ENCODE measurements at regions not wholly inside any gene's neighbourhood (a gene's known extent, or its start where the extent isn't known, plus 50 kb on each side); places are given as distances from the start of the nearest gene placed in this dataset.

DNA sequence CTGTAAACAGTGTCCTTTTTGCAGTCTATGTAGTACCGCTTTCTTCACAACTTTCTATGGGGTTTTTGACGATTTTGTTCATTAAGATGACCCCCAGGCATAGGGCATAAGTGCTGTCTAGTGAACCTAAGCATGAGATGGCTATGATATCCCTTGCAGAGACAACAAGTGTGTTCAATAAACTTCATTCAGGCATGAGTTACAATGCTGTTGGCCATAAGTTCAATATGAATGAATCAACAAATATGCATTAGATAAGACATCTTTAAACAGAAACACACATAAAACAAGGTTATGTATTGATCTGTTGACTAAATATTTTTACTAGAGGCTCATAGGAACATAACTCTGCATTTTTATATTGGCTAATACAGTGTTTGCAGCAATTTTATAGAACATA lies 1322.0 kb downstream of the ARAP2 start:
- DNase-seq, result no peak

DNA sequence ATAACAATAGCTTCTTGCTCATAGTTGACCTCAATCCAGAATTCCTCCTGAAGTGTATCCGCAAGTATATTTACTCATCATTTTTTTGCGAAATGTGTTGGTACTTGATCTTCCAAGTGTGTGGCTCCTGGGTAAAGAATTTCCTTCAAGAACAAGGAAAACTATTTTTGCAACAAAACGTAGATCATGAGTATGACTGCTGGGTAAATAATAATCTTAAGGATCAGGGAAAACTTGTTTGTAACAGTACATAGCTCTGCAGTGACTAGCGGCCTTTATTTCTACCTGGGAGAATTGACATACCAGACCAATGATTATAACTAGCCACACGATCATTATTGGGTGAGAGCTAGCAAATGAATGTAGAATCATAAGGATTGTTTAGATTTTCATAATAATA lies 1311.7 kb downstream of the ARAP2 start:
- no peak for DNase-seq

DNA sequence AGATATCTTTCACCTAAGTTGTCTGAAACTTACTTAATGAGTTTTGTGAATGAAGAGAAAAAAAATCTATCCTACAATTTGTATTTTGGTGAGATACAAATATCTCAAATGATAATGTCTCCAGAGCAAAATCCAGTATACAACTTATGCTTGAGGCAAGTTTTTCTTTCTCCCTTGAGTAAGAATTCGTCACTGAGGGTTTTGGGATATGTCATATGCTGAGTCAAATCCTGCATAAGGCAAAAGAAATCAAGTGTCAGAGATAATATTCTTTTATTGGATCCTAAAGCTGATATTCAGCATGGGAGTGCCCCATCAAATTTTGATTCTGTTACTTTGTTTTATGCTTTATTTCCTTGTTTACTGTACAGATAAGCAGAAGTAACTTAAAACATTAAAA lies 1308.6 kb downstream of the ARAP2 start:
- DNase-seq, result no peak

DNA sequence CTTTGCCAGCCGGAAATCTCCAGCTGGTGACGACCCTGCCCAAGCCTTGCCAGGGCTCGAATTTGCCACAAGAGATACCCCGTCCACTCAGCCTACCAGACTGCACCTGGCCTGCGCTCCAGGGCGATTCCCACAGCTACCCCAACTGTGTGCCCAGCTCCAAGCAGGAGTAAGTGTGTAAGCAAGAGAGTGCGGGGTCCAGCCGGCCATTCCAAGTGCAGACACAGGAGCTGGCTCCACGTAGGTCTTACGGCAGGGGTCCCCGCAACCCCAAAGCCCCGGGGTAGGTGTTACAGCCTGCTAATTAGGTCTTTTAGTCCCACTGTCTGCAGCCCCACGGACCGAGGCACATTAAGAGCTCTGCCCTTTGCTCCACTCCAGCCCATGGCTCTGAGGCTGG lies 1305.2 kb downstream of the ARAP2 start:
- DNase-seq, result no peak

DNA sequence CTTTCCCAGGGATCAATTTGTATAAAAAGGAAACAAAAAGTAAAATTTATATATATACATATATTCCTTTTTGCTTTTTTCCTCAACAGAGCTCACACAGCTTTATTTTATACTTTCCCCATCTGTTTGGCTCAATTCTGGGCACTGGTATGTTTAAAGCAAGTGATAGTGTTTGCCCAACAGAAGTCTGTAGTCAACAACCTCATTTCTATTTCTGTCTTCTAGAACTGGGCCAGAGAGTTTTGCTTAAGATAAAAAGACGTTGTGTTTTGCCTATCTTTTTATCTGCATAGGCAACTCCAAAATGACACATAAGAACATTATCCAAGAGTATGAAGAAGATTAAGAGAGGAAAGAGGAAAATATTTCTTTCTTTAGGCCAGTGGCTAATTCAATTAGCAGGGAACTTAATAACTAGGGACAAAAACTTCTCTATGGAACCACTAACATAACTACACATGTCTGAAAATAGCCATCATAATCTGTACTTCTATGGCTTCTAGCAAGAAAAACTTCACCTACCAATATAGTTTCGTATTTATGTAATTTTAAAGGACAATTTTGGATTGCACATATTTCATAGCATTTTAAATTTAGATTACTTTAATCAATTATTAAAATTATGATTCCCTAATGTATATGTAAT lies 1300.5 kb downstream of the ARAP2 start:
- DNase-seq, result no peak

DNA sequence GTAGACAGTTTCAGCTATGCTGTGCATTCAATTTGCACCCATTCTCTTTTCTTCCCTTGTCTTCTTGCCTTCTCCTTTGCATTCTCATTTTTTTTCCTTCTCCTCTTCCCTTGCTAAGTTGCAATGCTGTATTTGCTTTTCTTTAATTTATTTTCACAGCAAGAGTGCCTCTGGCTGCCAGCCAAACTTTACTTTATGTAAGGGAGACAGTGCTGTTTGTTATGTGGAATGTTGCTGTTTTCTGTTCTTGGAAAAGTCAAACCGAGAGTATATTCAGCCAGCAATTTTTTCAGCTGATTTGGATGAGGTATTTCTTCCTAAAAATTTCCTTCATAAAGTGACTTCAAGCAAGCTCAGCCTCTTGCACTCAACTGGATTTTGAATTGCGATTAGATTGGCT lies 1293.4 kb downstream of the ARAP2 start:
- DNase-seq, result no peak

DNA sequence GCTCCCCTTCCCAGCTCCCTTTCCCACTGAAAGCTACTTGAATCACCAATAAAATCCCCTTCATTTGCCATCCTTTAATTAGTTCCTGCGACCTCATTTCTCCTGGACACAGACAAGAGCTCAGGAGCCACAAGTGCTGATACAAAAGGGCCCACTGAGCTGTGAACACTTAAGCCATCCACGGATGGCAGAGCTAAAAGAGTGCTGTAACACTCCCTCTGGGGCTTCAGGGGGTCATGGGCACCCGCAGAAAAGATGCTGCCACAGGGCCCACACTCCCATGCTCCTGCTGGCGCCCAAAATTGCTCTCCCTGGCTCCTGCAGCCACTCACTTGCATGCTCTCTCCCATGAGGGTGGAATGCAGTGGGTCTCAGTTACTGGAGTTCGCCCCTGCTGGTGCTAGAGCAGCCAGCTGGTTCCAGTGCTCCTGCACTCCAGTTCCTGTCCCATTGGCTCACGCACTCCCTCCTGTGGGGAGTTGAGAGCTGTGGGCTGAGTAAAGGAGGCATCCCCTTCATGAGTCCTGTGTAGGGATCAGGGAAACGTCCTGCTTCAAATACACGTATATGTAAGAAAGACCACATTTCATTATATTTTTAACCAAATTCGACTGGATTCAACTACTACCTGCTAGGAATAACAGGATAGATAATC lies 1291.0 kb downstream of the ARAP2 start:
- DNase-seq, result no peak

DNA sequence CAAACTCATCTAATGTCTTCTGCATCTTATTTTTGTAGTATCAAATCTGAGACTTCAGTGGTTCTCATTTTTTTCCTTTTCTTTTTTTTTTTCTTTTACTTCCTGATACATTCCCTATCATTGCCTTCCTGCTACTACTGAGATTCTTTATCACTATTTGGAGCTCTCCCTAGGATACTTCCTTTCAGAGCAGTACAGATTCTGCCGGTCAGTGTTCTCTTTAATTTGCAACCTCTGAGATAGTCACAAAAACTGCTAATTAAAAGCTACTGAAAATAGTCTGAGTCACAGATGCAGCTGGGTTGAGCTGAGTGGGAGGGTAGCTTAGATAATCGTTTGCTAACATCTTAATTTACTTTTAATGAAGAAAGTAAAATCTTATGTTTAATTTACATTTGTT lies 1279.7 kb downstream of the ARAP2 start:
- no peak for DNase-seq

DNA sequence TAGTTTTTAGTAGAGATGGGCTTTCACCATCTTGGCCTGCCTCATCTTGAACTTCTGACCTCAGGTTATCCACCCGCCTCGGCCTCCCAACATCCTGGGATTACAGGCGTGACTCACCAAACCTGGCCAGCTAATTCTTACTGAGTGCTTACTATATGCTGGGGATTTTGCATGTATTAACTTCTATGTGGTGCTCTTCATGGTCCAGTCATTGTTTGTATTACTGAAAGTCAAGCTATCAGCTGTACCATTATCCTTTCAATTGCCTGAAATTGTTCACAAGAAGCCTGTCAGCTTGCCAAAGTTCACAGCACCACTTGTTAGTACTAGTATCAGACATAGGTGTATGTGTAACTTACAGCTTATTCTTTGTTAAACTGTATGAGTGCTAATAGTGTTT lies 1272.1 kb downstream of the ARAP2 start:
- no peak for DNase-seq

DNA sequence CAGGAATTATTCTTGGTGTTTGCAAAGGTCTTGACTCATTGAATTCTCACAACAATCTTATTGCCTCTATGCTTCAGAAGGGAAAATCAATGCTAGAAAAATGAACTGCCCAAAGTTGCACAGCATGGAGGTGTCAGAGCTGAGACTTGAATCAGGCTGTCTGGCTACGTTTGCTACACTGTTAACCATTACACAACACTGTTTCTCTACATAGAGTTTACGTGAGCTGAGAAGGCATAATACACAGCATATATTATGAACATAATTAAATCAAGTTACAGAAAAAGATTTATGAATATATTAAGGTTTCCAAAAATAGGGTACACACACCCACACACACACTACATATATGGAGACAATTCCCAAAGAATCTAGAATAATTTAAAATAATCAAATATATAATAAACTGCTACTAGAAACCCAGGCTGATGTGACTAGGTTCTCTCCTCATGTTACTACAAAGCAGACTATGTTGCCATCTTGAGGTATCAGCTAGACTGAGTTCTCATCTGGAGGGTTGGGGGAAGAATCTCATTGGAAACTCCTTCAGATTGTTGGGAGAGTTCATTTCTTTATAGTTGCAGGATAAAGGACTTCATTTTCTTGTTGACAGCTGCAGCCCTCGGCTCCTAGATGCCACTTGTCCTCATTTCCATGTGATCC lies 1270.5 kb downstream of the ARAP2 start:
- DNase-seq, result no peak

DNA sequence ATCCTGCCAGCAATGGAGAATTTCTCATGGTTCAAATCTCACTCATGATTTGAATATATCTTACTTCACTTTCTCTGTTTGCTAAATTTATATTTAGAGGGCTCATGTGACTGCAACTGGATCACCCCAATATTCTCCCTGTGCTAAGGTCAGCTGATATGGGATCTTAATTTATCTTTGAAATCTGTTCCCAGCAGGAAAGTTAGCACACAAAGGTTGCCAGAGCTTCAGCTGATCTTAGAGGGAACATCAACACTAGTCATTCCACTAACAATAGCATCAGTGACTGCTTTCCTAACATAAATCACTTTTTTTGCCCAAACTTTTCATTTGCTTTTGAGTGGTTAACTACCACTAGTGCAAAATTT lies 1270.0 kb downstream of the ARAP2 start:
- no peak for DNase-seq

DNA sequence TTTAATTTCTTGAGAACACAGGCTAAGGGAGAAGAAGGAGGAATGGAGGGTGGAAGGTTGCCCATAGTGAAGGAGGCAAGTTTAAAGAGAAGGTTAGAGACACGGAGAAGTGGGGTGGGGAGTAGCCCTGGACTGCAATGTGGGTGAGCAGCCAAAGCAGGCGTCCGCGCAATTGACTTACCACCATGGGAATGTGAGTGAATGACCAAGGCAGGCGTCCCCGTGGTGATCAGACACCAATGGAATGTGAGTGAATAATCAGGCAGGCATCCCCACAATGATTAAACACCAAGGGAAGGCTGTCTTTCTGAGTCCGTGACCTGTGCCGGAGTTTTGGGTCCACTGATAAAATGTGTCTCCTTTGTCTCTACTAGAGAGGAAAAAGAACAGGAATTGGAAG lies 1223.1 kb downstream of the ARAP2 start:
- DNase-seq, result peak; percentile 1

DNA sequence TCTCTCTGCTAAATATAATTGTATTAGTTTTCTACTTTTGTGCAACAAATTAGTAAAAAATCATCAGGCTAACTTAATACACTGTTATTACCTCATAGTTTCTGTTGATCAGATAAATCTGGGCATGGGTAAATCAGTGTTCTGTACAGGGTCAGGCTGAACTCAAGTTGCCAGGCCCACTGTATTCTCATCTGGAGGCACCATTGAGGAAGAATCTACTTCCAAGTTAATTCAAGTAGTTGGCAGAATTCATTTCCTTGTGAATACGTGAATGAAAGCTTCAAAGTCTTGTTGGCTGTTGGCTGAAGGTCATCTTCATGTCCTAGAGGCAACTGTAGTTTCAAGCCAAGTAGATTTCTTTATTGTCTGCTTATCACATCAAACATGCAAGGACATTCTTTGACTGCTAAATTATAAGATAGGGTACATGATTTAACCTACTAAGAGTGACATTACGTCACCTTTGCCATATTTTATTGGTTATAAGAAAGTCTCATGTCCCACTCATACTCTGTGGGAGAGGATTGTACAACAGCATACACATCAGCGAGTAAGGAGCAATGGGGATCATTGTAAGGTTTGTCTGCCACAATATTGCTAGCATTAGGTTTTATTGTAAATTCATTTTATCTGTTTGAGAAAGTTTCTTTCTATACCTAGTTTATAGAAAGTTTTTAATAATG lies 1219.0 kb downstream of the ARAP2 start:
- DNase-seq, result no peak

DNA sequence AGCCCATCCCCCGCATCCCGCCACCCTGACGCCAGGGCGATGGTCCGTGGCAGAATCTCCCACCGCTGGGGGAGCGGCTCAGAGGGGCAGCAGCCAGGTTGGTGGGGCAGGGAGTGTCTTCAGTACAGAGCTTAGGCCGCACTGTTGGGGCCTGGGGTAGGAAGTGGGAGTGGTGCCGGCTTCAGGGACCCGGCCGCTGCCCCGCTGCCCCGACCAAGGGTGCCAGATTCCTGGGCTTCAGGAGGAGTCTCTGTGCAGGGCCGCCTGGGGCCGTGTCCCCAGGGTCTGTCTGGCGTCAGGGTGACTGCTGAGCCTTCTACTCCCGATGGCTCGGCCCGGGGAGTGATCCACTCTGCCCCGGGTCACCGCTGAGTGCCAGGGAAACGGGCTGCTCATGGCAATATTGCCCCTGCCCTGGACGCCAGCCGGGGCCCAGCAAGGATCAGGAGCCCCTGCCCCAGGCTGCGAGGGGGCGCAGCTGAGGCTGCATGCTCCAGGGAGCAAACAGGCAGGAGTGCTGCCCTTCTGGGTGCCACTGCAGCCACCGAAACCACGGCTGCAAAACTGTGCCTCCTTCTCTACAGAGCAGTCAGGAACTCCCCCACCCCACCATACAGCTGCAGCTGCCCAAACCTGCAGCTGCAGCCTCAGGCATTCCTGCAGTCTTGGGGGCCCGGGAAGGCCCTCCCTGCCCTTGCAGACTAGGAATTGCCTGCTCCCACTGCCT lies 1206.1 kb downstream of the ARAP2 start:
- no peak for DNase-seq

DNA sequence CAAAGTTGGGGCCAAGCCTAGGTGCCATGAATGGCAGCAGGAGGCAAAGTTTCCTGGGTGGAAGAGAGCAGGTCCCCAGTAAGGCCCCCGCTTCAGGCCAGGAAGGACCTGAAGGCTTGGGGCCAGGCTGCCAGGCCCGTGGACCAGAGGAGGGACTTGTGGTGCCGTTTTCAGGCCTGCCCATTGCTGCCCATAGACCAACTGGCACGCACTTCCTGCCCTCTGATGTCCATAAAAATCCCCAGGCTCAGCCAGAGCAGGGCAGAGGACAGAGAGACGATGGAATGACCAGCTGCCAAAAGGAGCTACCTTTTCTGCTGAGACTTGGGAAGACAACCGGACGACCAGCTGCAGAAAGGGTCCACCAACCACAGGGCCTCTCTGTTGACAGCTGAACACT lies 1205.5 kb downstream of the ARAP2 start:
- DNase-seq, result no peak

DNA sequence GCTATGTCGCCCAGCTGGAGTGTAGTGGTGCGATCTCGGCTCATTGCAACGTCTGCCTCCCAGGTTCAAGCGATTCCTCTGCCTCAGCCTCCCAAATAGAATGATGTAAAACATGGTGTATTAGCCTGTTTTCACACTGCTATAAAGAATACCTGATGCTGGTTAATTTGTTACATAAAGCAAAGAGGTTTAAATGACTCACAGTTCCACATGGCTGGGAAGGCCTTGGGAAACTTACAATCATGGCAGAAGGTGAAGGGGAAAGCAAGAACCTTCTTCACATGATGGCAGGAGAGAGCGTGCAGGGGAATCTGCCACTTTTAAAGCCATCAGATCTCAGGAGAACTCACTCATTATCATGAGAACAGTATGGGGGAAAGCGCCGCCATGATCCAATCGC lies 1191.8 kb downstream of the ARAP2 start:
- DNase-seq, result no peak

DNA sequence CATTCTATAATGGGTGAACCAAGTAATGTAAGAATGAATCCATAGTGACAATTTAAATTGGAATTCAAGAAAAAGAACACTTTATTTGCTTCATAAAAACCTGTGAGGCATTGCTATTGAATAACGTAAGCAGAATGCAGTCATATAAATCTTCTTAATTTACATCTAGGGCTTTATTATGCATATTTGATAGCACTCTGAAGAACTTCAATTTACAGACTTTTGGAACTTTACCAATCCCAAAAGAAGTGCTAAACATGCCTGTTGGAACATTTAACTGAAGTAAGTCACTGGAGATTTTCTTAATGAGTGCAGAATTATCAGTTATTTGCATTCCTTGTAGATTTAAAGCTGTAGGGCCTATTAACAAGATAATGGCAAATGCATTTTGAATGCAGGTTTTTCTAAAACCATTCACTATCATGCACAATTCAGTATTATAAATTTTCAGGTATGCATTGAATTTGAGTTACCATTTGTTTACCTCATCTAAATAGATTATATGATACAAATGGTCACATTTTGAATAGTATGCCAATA lies 1181.2 kb downstream of the ARAP2 start:
- DNase-seq, result no peak

DNA sequence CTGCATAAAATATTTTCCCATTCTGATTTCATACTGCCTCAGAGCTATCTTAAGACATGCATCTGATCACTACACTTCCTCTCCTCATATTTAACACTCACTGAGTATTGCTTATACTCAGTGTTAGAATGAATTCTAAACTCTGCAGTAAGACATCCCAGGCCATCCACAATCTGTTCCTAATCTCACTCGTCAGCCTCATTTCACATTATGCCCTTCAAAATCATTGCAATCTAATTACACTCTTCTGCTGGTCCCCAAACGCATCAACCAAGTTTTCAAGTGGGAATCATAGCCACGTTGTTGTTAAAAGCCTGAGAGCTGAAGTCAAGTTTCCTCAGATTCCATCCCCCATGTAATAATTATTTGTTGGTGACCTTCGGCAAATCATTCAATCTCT lies 1177.9 kb downstream of the ARAP2 start:
- DNase-seq, result no peak

DNA sequence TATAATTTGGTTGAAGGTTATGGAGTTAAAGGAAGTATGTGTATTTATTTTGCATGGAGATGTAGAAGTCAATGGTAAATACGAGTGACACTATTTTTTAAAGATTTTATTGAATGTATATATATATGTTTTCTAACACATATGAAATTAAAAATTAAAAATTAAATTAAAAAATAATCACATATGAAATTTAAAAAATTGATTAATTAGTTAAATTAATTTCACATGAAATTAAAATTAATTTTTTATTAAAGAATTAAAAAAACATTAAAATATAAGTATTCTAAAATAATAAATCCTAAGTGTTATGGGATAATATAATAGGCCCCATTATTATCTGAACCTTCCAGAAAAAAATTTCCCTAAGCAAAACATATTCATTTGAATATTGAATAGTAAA lies 1163.5 kb downstream of the ARAP2 start:
- DNase-seq, result no peak

DNA sequence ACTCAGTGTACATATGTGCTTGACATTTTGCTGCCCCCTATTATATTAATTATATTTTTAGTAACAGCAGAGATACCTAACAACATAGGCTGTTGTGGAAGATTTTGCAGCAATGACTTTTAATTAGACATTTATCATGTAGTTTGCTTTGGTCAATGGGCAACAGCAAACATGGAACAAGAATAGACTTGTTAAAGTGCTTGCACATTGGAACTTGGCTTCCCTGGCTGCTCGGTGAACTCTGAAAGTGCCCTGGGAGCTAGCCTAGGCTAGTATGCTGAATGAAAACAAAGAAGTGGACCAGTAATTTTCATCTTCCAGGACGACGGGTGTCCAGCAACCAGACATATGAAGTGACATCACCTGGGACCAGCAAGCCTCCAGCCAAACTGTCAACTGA lies 1157.1 kb downstream of the ARAP2 start:
- no peak for DNase-seq

DNA sequence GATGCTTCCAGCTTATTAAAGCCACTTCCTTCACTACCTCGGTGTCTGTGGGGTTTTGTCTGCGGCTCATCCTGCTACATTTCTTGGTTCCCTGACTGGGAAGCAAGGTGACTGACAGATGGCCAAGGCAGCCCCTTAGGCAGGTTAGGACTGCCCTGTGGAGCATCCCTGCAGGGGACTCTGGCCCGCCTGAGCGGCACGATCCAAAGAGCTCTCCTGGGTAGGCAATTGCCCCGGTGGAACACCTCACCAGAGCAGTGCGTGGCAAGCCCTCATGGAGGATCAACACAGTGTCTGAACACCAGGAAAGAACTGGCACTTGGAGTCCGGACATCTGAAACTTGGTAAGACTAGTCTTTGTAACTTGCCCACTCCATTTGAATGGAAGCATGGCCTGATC lies 1143.4 kb downstream of the ARAP2 start:
- no peak for DNase-seq

DNA sequence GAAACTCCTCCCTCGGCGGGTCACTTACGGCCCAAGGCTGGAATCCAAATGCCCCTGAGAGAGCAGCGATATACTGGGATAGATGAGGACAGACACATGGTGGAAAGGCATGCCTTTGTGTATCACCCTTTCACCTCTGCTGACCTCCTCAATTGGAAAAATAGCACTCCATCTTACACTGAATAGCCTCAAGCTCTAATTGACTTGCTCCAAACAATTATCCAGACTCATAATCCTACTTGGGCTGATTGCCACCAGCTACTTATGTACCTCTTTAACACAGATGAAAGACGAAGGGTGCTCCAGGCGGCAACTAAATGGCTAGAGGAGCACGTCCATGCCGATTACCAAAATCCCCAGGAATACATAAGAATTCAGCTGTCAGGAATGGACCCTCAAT lies 1142.2 kb downstream of the ARAP2 start:
- DNase-seq, result no peak

DNA sequence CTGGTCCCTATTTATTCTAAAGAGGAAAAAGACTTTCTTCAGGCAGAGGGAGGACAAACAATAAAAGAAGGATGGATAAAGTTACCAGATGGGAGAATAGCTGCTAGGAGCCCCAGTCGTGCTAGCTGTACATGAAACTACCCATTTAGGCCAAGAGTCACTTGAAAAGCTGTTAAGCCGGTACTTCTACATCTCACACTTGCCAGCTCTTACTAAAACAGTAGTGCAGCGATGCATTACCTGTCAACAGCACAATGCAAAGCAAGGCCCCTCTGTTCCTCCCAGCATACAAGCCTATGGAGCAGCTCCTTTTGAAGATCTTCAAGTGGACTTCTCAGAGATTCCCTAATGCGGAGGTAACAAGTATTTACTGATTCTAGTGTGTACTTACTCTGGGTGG lies 1138.8 kb downstream of the ARAP2 start:
- no peak for DNase-seq

Data from GOT3 (cell line).